ENCODE measurements at regions not wholly inside any gene's neighbourhood (a gene's known extent, or its start where the extent isn't known, plus 50 kb on each side); places are given as distances from the start of the nearest gene placed in this dataset.

- Mint-ChIP-seq H3K36me3 (no peaks in the 10 kb centered on the region), H3K27me3 (no peaks in the 10 kb centered on the region), H3K4me1 (no peaks in the 10 kb centered on the region), H3K27ac (no peak overlapping the region), H3K9me3 (no peaks in the 10 kb centered on the region), H3K4me3 (no peak overlapping the region)
Measured at GRCh38 chr5:105726093-105726492, 1944.6 kb downstream of the EFNA5 start.

GRCh38 chr5:105708442-105708841, 1962.3 kb downstream of the EFNA5 start:
- H3K36me3 Mint-ChIP-seq: no peaks in the 10 kb centered on the region
- no peaks in the 10 kb centered on the region for H3K27me3 Mint-ChIP-seq
- no peak overlapping the region for H3K4me3 Mint-ChIP-seq
- H3K27ac Mint-ChIP-seq: no peak overlapping the region
- peaks cover 27% of the 10 kb centered on the region for H3K9me3 Mint-ChIP-seq
- no peaks in the 10 kb centered on the region for H3K4me1 Mint-ChIP-seq

- H3K4me1 Mint-ChIP-seq: no peaks in the 10 kb centered on the region
- H3K36me3 Mint-ChIP-seq: no peaks in the 10 kb centered on the region
- H3K4me3 Mint-ChIP-seq: no peak overlapping the region
- H3K27ac Mint-ChIP-seq: no peak overlapping the region
- no peaks in the 10 kb centered on the region for H3K27me3 Mint-ChIP-seq
- H3K9me3 Mint-ChIP-seq: peaks cover 24% of the 10 kb centered on the region
Measured at GRCh38 chr5:105702323-105702722, 1968.4 kb downstream of the EFNA5 start.

- Mint-ChIP-seq H3K4me3 (no peak overlapping the region), H3K36me3 (no peaks in the 10 kb centered on the region), H3K9me3 (peaks cover 14% of the 10 kb centered on the region), H3K27ac (no peak overlapping the region), H3K27me3 (no peaks in the 10 kb centered on the region), H3K4me1 (no peaks in the 10 kb centered on the region)
Measured at GRCh38 chr5:105696440-105696839, 1974.3 kb downstream of the EFNA5 start.

- Mint-ChIP-seq H3K9me3 (peaks cover 9% of the 10 kb centered on the region), H3K27me3 (no peaks in the 10 kb centered on the region), H3K36me3 (no peaks in the 10 kb centered on the region), H3K4me3 (no peak overlapping the region), H3K27ac (no peak overlapping the region), H3K4me1 (no peaks in the 10 kb centered on the region)
Measured at GRCh38 chr5:105695941-105696340, 1974.8 kb downstream of the EFNA5 start.

- Mint-ChIP-seq H3K4me1 (no peaks in the 10 kb centered on the region), H3K27ac (no peak overlapping the region), H3K27me3 (no peaks in the 10 kb centered on the region)
Measured at GRCh38 chr5:105689596-105689995, 1981.1 kb downstream of the EFNA5 start.

GRCh38 chr5:105688227-105688792, 1982.4 kb downstream of the EFNA5 start:
- H3K27me3 Mint-ChIP-seq: no peaks in the 10 kb centered on the region
- no peaks in the 10 kb centered on the region for H3K4me1 Mint-ChIP-seq
- H3K36me3 Mint-ChIP-seq: no peaks in the 10 kb centered on the region
- no peak overlapping the region for H3K27ac Mint-ChIP-seq
- peaks cover 4% of the 10 kb centered on the region for H3K9me3 Mint-ChIP-seq
- H3K4me3 Mint-ChIP-seq: no peak overlapping the region

More at GRCh38 chr5:105689596-105689995, 1981.1 kb downstream of the EFNA5 start:
- H3K36me3 Mint-ChIP-seq: no peaks in the 10 kb centered on the region
- no peaks in the 10 kb centered on the region for H3K9me3 Mint-ChIP-seq
- H3K4me3 Mint-ChIP-seq: no peak overlapping the region

- Mint-ChIP-seq H3K36me3 (no peaks in the 10 kb centered on the region), H3K4me3 (no peak overlapping the region), H3K9me3 (peaks cover 4% of the 10 kb centered on the region), H3K4me1 (no peaks in the 10 kb centered on the region), H3K27me3 (no peaks in the 10 kb centered on the region), H3K27ac (no peak overlapping the region)
Measured at GRCh38 chr5:105687493-105687892, 1983.2 kb downstream of the EFNA5 start.

GRCh38 chr5:105685884-105686283, 1984.9 kb downstream of the EFNA5 start:
- no peaks in the 10 kb centered on the region for H3K27me3 Mint-ChIP-seq
- peaks cover 4% of the 10 kb centered on the region for H3K9me3 Mint-ChIP-seq
- no peak overlapping the region for H3K4me3 Mint-ChIP-seq
- no peaks in the 10 kb centered on the region for H3K36me3 Mint-ChIP-seq
- H3K4me1 Mint-ChIP-seq: no peaks in the 10 kb centered on the region
- H3K27ac Mint-ChIP-seq: no peak overlapping the region

GRCh38 chr5:105684799-105685198, 1985.9 kb downstream of the EFNA5 start:
- Mint-ChIP-seq H3K36me3 (no peaks in the 10 kb centered on the region), H3K4me3 (no peak overlapping the region), H3K4me1 (no peaks in the 10 kb centered on the region), H3K9me3 (peaks cover 4% of the 10 kb centered on the region), H3K27ac (no peak overlapping the region), H3K27me3 (no peaks in the 10 kb centered on the region)

- no peaks in the 10 kb centered on the region for H3K27me3 Mint-ChIP-seq
- no peaks in the 10 kb centered on the region for H3K36me3 Mint-ChIP-seq
- peaks cover 4% of the 10 kb centered on the region for H3K9me3 Mint-ChIP-seq
- no peak overlapping the region for H3K4me3 Mint-ChIP-seq
- H3K4me1 Mint-ChIP-seq: no peaks in the 10 kb centered on the region
- no peak overlapping the region for H3K27ac Mint-ChIP-seq
Measured at GRCh38 chr5:105680858-105681475, 1989.8 kb downstream of the EFNA5 start.

- H3K4me1 Mint-ChIP-seq: no peaks in the 10 kb centered on the region
- no peaks in the 10 kb centered on the region for H3K36me3 Mint-ChIP-seq
- no peak overlapping the region for H3K4me3 Mint-ChIP-seq
- no peak overlapping the region for H3K27ac Mint-ChIP-seq
- H3K27me3 Mint-ChIP-seq: no peaks in the 10 kb centered on the region
- H3K9me3 Mint-ChIP-seq: peaks cover 4% of the 10 kb centered on the region
Measured at GRCh38 chr5:105677291-105677690, 1993.4 kb downstream of the EFNA5 start.

- Mint-ChIP-seq H3K27ac (no peak overlapping the region), H3K36me3 (no peaks in the 10 kb centered on the region), H3K27me3 (no peaks in the 10 kb centered on the region), H3K4me1 (no peaks in the 10 kb centered on the region), H3K9me3 (peaks cover 11% of the 10 kb centered on the region), H3K4me3 (no peak overlapping the region)
Measured at GRCh38 chr5:105670596-105670995, 2000.1 kb downstream of the EFNA5 start.

GRCh38 chr5:105663671-105664070, 2007.1 kb downstream of the EFNA5 start:
- peaks cover 8% of the 10 kb centered on the region for H3K9me3 Mint-ChIP-seq
- H3K36me3 Mint-ChIP-seq: no peaks in the 10 kb centered on the region
- H3K27me3 Mint-ChIP-seq: no peaks in the 10 kb centered on the region

GRCh38 chr5:105659396-105659795, 2011.3 kb downstream of the EFNA5 start:
- H3K27ac Mint-ChIP-seq: no peak overlapping the region
- H3K4me1 Mint-ChIP-seq: no peaks in the 10 kb centered on the region
- no peak overlapping the region for H3K4me3 Mint-ChIP-seq
- H3K9me3 Mint-ChIP-seq: peaks cover 6% of the 10 kb centered on the region
- no peaks in the 10 kb centered on the region for H3K36me3 Mint-ChIP-seq
- H3K27me3 Mint-ChIP-seq: no peaks in the 10 kb centered on the region

More at GRCh38 chr5:105663671-105664070, 2007.1 kb downstream of the EFNA5 start:
- H3K27ac Mint-ChIP-seq: no peak overlapping the region
- no peaks in the 10 kb centered on the region for H3K4me1 Mint-ChIP-seq
- H3K4me3 Mint-ChIP-seq: no peak overlapping the region

GRCh38 chr5:105640328-105640727, 2030.4 kb downstream of the EFNA5 start:
- no peaks in the 10 kb centered on the region for H3K4me1 Mint-ChIP-seq
- no peaks in the 10 kb centered on the region for H3K27me3 Mint-ChIP-seq
- peaks cover 9% of the 10 kb centered on the region for H3K9me3 Mint-ChIP-seq
- H3K4me3 Mint-ChIP-seq: no peak overlapping the region
- H3K27ac Mint-ChIP-seq: no peak overlapping the region
- H3K36me3 Mint-ChIP-seq: no peaks in the 10 kb centered on the region

- Mint-ChIP-seq H3K27me3 (no peaks in the 10 kb centered on the region), H3K4me3 (no peak overlapping the region), H3K36me3 (no peaks in the 10 kb centered on the region), H3K27ac (no peak overlapping the region), H3K4me1 (no peaks in the 10 kb centered on the region), H3K9me3 (peaks cover 6% of the 10 kb centered on the region)
Measured at GRCh38 chr5:105639511-105639910, 2031.2 kb downstream of the EFNA5 start.

Data from activated naive CD4-positive, alpha-beta T cell treated with anti-CD3 and anti-CD28 coated beads, Interleukin-2, amount 50 U/mL, for 24 hours (primary cell).